ENCODE measurements at regions not wholly inside any gene's neighbourhood (a gene's known extent, or its start where the extent isn't known, plus 50 kb on each side); places are given as distances from the start of the nearest gene placed in this dataset.
"Not testable (repeated sequence)": the region's sequence is repeated elsewhere in the genome, so short reads cannot be mapped to it uniquely, and the experiment has no call there.

DNA sequence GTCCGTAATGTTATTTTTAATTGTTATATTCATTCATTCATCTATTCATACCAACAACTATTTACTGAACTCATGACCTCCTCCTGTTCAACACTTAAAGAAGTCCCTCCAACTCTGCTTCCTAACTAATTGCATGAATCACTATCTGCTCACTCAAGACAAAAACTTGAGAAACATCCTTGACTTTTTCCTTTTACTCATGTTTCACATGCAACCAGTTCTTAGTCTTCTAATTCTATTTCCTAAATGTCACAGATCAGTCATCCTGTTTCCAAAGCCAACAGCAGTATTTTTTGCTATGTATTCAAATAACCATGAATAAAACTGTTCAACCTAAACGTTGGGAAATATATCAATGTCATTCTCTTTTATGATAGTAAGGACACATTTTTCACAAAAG, 124.6 kb upstream of the GBE1 start:
- no peak for FAIRE-seq
- no peak for TF ChIP-seq POU2F2 (IDR thresholded peaks at IDR 0.05; ENCODE audit: low read depth, low read length)
- DNase-seq (ENCODE audit: insufficient read length, low spot score) = no peak

DNA sequence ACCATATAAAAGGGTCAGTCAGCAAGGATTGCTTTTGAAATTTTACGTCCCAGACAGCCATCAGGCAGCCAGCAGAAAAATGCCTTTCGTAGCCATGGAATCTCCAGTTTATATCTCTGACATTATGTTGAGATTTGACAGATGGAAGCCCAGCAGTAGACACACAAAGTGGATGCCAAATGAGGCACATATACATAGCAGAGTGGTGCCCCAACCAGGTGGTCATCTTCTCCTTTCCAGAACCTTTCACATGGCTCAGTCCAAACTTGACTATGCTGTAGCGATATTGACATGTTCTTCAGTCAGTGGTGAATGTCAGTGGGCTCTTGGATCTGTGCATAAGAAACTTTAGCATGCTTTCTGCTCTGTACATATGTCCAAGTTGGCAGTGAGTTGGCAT, 123.3 kb upstream of the GBE1 start:
- DNase-seq (ENCODE audit: insufficient read length, low spot score) (no peak), FAIRE-seq (no peak)
- no peak for TF ChIP-seq POLR2AphosphoS5 (IDR thresholded peaks at IDR 0.05; ENCODE audit: low read depth, low read length)
- no peak for TF ChIP-seq SPI1 (IDR thresholded peaks at IDR 0.05; ENCODE audit: low read depth, low read length)
- no peak for TF ChIP-seq PAX5 (IDR thresholded peaks at IDR 0.05; ENCODE audit: insufficient read depth, low read length, severe bottlenecking)
- no peak for TF ChIP-seq POU2F2 (IDR thresholded peaks at IDR 0.05; ENCODE audit: low read depth, low read length)
- no peak for TF ChIP-seq POLR2A (IDR thresholded peaks at IDR 0.05; ENCODE audit: low read depth, low read length)
- no peak for TF ChIP-seq TAF1 (IDR thresholded peaks at IDR 0.05; ENCODE audit: low read depth, low read length)

DNA sequence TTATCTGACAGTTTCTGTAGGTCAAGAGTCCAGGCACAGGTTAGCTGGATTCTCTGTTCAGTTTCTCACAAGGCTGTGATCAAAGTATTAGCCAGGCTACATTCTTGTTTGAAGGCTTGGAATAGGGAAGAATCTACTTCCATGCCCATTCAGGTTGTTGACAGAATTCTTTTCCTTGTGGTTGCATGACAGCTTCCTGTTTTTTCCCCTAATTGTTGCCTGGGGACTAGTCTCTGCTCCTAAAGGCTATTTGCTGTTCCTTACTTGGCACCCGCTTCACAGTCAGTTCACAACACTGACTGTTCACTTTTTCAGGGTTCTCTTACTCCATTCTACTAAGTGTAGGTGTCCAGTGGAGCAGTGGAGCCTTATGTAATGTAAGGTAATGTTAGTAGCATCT, 115.4 kb upstream of the GBE1 start:
- FAIRE-seq (no peak), DNase-seq (ENCODE audit: insufficient read length, low spot score) (no peak)
- no peak for TF ChIP-seq TAF1 (IDR thresholded peaks at IDR 0.05; ENCODE audit: low read depth, low read length)
- TF ChIP-seq POLR2AphosphoS5 (IDR thresholded peaks at IDR 0.05; ENCODE audit: low read depth, low read length) = no peak
- no peak for TF ChIP-seq SPI1 (IDR thresholded peaks at IDR 0.05; ENCODE audit: low read depth, low read length)
- TF ChIP-seq POU2F2 (IDR thresholded peaks at IDR 0.05; ENCODE audit: low read depth, low read length) = no peak
- no peak for TF ChIP-seq POLR2A (IDR thresholded peaks at IDR 0.05; ENCODE audit: low read depth, low read length)

DNA sequence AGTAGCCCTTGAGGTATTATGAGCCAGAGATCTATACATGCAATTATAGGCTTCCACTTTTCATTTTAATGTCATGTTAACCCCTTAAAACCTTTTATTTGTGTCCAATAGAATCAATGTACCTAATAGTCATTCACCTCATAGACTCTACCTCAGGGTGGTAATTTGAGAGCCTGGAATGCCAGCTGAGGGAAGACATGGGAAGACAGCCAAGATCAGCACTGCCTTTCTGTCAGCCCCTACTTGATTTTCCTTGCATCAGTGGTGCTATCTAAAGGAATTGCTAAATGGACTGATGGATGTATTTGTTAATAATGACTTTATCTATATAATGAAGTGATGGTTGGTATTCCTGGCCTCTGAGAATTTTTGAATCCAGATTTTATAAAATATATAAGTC, 113.3 kb upstream of the GBE1 start:
- no peak for FAIRE-seq
- TF ChIP-seq TAF1 (IDR thresholded peaks at IDR 0.05; ENCODE audit: low read depth, low read length) (no peak), POU2F2 (IDR thresholded peaks at IDR 0.05; ENCODE audit: low read depth, low read length) (no peak), SPI1 (IDR thresholded peaks at IDR 0.05; ENCODE audit: low read depth, low read length) (no peak), PAX5 (IDR thresholded peaks at IDR 0.05; ENCODE audit: insufficient read depth, low read length, severe bottlenecking) (no peak), POLR2A (IDR thresholded peaks at IDR 0.05; ENCODE audit: low read depth, low read length) (no peak), POLR2AphosphoS5 (IDR thresholded peaks at IDR 0.05; ENCODE audit: low read depth, low read length) (no peak)
- no peak for DNase-seq (ENCODE audit: insufficient read length, low spot score)

DNA sequence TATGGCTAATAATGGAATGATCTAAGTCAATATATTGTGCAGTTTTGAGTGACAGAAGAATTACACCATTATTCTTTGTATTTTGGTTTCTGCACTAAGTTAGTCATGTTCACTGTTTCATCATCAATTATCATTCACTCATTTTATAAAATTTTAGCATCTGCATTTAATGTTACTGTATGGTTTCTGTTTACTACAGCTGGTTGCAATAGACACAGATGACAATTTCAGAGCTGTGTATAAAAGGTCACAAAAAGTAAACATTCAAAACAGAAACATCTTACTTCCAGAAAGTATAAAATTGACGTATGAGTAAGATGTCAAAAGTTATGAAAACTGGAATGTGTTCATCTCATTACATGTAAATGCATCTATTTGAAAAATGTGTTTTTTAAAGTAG, 111.1 kb upstream of the GBE1 start:
- FAIRE-seq = no peak
- no peak for DNase-seq (ENCODE audit: insufficient read length, low spot score)
- TF ChIP-seq PAX5 (IDR thresholded peaks at IDR 0.05; ENCODE audit: insufficient read depth, low read length, severe bottlenecking) (no peak), POLR2A (IDR thresholded peaks at IDR 0.05; ENCODE audit: low read depth, low read length) (no peak), TAF1 (IDR thresholded peaks at IDR 0.05; ENCODE audit: low read depth, low read length) (no peak), POU2F2 (IDR thresholded peaks at IDR 0.05; ENCODE audit: low read depth, low read length) (no peak), SPI1 (IDR thresholded peaks at IDR 0.05; ENCODE audit: low read depth, low read length) (no peak), POLR2AphosphoS5 (IDR thresholded peaks at IDR 0.05; ENCODE audit: low read depth, low read length) (no peak)

DNA sequence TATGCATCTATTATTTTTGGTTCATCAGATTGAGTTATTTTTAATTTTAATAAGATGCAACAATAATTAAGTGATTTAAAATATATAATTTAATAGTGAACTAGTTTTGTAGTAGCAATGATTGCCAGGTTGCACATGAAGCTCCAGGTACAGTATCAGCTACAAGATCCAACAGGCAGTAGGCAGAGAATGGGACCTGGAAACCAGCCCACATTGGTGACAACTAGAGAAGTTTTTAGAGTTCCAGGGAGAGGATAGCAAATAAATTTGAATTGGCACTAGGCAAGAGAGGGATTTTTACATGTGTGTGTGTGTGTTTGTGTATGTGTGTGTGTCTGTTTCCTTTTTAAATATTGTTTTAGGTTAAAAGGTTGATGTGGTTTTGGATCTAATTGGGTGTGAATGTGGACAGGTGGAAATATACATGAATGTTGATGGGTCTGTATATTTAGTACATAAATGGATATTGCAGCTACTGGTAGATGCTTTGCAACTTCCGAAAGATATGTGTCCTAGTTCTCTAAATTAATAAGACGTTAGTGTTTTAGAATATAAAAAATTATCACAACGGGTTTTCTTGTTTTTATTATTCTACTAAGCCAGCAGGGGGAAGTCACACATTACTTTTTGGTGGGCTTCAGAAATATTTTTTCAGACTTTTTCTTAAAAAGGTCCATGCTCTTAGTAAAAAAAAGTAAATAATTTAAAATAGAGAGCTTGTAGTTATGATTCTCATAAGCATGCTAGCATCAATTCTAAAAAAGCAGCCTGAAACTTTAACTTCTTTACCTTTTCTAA, 110.1 kb upstream of the GBE1 start:
- DNase-seq (ENCODE audit: insufficient read length, low spot score) = no peak
- no peak for FAIRE-seq
- TF ChIP-seq POLR2AphosphoS5 (IDR thresholded peaks at IDR 0.05; ENCODE audit: low read depth, low read length) = no peak
- no peak for TF ChIP-seq SPI1 (IDR thresholded peaks at IDR 0.05; ENCODE audit: low read depth, low read length)
- no peak for TF ChIP-seq TAF1 (IDR thresholded peaks at IDR 0.05; ENCODE audit: low read depth, low read length)
- TF ChIP-seq POLR2A (IDR thresholded peaks at IDR 0.05; ENCODE audit: low read depth, low read length) = no peak
- no peak for TF ChIP-seq POU2F2 (IDR thresholded peaks at IDR 0.05; ENCODE audit: low read depth, low read length)

DNA sequence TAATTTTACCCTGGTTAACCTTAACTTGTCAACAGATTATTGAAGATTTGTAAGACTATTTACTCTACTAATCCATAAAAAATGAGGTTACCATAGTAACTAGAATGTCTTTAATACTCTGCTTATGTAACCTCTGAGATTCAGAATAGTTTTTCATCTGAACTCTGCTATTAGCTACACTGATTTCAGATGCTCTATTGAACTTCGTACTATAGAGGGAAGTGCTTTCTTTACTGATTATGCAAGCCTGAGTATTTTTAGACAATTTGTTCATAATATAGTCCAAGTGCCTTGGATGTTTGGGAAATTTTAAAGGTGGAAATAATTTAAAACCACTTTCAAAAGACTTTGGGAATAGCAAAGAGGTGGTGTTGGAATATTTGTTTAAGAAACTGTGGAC, 107.9 kb upstream of the GBE1 start:
- FAIRE-seq (no peak), DNase-seq (ENCODE audit: insufficient read length, low spot score) (no peak)
- no peak for TF ChIP-seq POLR2AphosphoS5 (IDR thresholded peaks at IDR 0.05; ENCODE audit: low read depth, low read length)
- no peak for TF ChIP-seq TAF1 (IDR thresholded peaks at IDR 0.05; ENCODE audit: low read depth, low read length)
- no peak for TF ChIP-seq SPI1 (IDR thresholded peaks at IDR 0.05; ENCODE audit: low read depth, low read length)
- TF ChIP-seq POLR2A (IDR thresholded peaks at IDR 0.05; ENCODE audit: low read depth, low read length) = no peak
- TF ChIP-seq POU2F2 (IDR thresholded peaks at IDR 0.05; ENCODE audit: low read depth, low read length) = no peak
- TF ChIP-seq PAX5 (IDR thresholded peaks at IDR 0.05; ENCODE audit: insufficient read depth, low read length, severe bottlenecking) = no peak

DNA sequence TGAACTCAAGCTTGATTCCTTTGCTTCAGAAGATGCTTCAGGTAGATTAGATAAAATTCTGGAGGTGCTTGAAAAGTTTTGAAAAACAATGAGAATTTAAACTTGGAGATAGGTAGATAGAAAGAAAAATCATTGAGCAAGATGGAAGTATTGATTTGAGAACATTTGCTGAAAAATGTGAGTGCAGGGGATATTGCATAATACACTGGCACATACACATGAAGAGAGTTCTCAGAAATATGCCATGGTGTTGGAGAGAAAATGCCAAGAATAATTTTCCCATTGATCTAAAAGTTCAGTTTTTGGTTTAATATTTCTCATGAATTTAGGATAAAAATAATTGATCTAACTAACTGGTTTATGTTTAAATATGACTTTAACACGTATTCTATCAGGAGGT, 107.2 kb upstream of the GBE1 start:
- TF ChIP-seq POLR2AphosphoS5 (IDR thresholded peaks at IDR 0.05; ENCODE audit: low read depth, low read length) (no peak), SPI1 (IDR thresholded peaks at IDR 0.05; ENCODE audit: low read depth, low read length) (no peak), PAX5 (IDR thresholded peaks at IDR 0.05; ENCODE audit: insufficient read depth, low read length, severe bottlenecking) (no peak), POU2F2 (IDR thresholded peaks at IDR 0.05; ENCODE audit: low read depth, low read length) (no peak), POLR2A (IDR thresholded peaks at IDR 0.05; ENCODE audit: low read depth, low read length) (no peak), TAF1 (IDR thresholded peaks at IDR 0.05; ENCODE audit: low read depth, low read length) (no peak)
- FAIRE-seq (no peak), DNase-seq (ENCODE audit: insufficient read length, low spot score) (no peak)

DNA sequence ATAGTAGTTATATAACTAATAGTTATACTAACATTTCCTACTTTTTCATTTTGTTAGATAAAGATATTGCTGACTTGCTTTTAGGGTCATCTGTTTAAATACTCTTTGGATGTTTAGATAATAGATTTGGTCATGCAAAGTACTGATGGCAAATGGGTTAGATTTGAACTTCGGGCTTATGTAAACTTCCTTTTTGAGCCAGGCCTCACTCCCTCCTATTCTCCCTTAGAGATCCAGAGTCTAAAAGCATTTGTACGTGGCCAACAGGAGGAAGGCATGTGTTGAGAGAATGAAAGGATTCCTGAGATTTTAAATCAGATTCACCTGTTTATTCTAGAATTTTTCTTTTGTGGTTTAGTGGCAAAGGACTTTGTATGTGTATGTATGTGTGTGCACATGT, 106.4 kb upstream of the GBE1 start:
- FAIRE-seq = no peak
- no peak for TF ChIP-seq SPI1 (IDR thresholded peaks at IDR 0.05; ENCODE audit: low read depth, low read length)
- TF ChIP-seq POLR2A (IDR thresholded peaks at IDR 0.05; ENCODE audit: low read depth, low read length) = no peak
- no peak for TF ChIP-seq POU2F2 (IDR thresholded peaks at IDR 0.05; ENCODE audit: low read depth, low read length)
- TF ChIP-seq POLR2AphosphoS5 (IDR thresholded peaks at IDR 0.05; ENCODE audit: low read depth, low read length) = no peak
- TF ChIP-seq PAX5 (IDR thresholded peaks at IDR 0.05; ENCODE audit: insufficient read depth, low read length, severe bottlenecking) = no peak
- no peak for TF ChIP-seq TAF1 (IDR thresholded peaks at IDR 0.05; ENCODE audit: low read depth, low read length)

DNA sequence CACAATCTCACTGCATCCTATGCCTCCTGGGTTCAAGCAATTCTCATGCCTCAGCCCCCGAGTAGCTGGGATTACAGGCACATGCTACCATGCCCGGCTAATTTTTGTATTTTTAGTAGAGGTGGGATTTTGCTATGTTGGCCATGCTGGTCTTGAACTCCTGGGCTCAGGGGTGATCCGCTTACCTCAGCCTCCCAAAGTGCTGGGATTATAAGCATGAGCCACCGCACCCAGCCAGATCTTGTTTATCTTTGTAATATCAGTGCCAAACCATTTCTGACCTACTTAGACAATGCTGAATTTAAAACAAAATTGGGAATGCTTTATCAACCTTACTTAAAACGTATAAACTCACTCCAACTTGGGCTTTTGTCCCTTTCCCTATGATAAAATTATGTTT, 103.7 kb upstream of the GBE1 start:
- not testable (repeated sequence) for FAIRE-seq; DNase-seq (ENCODE audit: insufficient read length, low spot score)

More for the DNA sequence above, 106.4 kb upstream of the GBE1 start:
- DNase-seq (ENCODE audit: insufficient read length, low spot score) = no peak

Measured in GM12891 (cell line).